NK-92 treated with Interleukin-12 subunit alpha and Interleukin-12 subunit beta, amount 100 ng/mL, for 24 hours (cell line): ENCODE measurements at regions not wholly inside any gene's neighbourhood (a gene's known extent, or its start where the extent isn't known, plus 50 kb on each side); places are given as distances from the start of the nearest gene placed in this dataset.
"Not testable (repeated sequence)": the region's sequence is repeated elsewhere in the genome, so short reads cannot be mapped to it uniquely, and the experiment has no call there.

Experiments
- DNase-seq: peaks from one replicate; lab custom pipeline; 2025; lab: John Stamatoyannopoulos, UW

GRCh38 chr20:53748176-53748575 is 154.5 kb upstream of the ZNF217 start:
- no peak for DNase-seq

GRCh38 chr20:53743607-53744260 is 150.1 kb upstream of the ZNF217 start:
- no peak for DNase-seq

- no peak for DNase-seq
These were observed 149.0 kb upstream of the ZNF217 start for GRCh38 chr20:53742685-53743081.

GRCh38 chr20:53741726-53742028 is 148.0 kb upstream of the ZNF217 start:
- no peak for DNase-seq

GRCh38 chr20:53739799-53740785 is 146.5 kb upstream of the ZNF217 start:
- no peak for DNase-seq

- no peak for DNase-seq
These were observed 145.5 kb upstream of the ZNF217 start for GRCh38 chr20:53738945-53739798.

- DNase-seq: no peak
These were observed 144.7 kb upstream of the ZNF217 start for GRCh38 chr20:53738039-53738944.

- DNase-seq: no peak
These were observed 143.9 kb upstream of the ZNF217 start for GRCh38 chr20:53737396-53738038.

GRCh38 chr20:53736757-53737395 is 143.2 kb upstream of the ZNF217 start:
- no peak for DNase-seq

- no peak for DNase-seq
These were observed 142.6 kb upstream of the ZNF217 start for GRCh38 chr20:53736122-53736756.

GRCh38 chr20:53735536-53736050 is 142.0 kb upstream of the ZNF217 start:
- DNase-seq: no peak

GRCh38 chr20:53734006-53734688 is 140.5 kb upstream of the ZNF217 start:
- no peak for DNase-seq

GRCh38 chr20:53731595-53731994 is 138.0 kb upstream of the ZNF217 start:
- no peak for DNase-seq

GRCh38 chr20:53728359-53728758 is 134.7 kb upstream of the ZNF217 start:
- no peak for DNase-seq

- DNase-seq: not testable (repeated sequence)
These were observed 133.6 kb upstream of the ZNF217 start for GRCh38 chr20:53727239-53727638.

GRCh38 chr20:53725575-53725970 is 131.9 kb upstream of the ZNF217 start:
- no peak for DNase-seq

- no peak for DNase-seq
These were observed 130.0 kb upstream of the ZNF217 start for GRCh38 chr20:53723621-53724020.

GRCh38 chr20:53723045-53723444 is 129.4 kb upstream of the ZNF217 start:
- DNase-seq: no peak

- no peak for DNase-seq
These were observed 128.9 kb upstream of the ZNF217 start for GRCh38 chr20:53722515-53723036.
